COLO668 (cell line): ENCODE measurements at regions not wholly inside any gene's neighbourhood (a gene's known extent, or its start where the extent isn't known, plus 50 kb on each side); places are given as distances from the start of the nearest gene placed in this dataset.

ENCODE experiments used
- DNase-seq: peaks from one replicate; lab custom pipeline; 2025; ENCODE audit not compliant: unreplicated experiment; lab: John Stamatoyannopoulos, UW

- no peak for DNase-seq
Measured at GRCh38 chr4:96755569-96756484, 915.9 kb downstream of the PDHA2 start.

GRCh38 chr4:96756584-96756983 lies 916.7 kb downstream of the PDHA2 start:
- DNase-seq: no peak

DNA sequence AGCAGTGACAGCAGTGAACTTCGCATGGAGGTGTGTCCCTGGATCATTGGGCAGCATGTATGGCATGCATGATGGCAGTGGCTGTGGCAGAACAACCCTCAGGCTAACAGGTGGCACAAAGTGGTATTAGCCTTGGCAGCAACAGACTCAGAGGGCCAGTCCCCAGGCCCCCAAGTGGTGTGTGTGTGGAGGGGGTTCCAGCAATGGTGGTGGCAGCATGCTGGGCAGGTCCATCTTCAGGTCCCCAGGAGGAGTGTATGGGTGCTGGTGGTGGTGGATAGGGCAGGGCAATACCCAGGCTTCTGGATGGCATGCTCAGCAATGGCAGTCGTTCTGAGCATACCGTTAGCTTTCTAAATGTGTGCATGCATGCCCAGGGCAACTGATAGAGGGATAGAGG lies 923.7 kb downstream of the PDHA2 start:
- no peak for DNase-seq

GRCh38 chr4:96766359-96766758 lies 926.5 kb downstream of the PDHA2 start:
- DNase-seq: no peak

DNA sequence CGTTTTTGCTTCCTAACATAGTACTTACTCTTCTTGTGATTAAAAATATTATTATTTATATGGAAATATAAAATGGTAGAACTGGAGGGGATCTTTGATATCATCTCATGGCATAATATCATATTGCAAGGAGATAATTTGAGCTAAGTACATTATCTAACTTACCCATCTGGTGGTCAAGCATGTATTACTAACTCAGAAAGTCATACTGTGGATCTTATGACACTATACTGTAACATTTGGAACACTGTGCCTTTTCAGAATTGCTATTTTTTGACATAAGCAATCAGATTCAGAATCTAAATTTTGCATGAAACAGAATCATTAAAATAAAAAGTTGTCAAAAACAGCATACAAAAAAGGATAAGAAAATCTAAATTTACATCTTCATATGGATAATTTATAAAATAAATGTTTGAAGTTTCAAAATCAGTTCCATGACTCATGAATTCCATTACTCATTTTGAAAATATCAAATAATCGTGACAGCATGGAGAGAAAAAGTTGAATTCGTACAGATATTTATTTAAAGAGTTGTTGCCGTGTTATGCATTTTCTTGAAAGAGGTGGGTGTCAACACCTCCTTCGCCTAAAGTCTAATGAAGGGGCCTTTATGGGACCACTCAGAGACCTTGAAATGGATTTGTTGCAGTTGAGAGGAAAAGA lies 928.1 kb downstream of the PDHA2 start:
- no peak for DNase-seq

DNA sequence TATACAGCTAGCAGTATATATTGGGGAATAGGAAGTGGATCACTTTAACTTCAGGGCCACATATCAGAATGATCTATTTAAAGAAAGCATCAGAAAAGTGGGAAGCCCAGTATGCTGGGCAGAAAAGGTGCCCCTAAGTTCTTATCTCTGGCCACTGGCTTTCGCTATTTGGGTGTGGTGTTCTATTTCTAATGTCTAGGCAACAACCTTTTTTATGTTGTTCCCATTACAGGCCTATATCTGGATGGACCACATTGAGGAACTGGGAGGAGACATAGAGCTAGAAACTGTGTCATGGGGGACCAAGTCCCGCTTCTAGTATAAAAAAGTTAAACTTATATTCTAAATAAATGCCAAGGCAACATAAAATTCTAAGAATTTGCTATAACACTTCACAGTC lies 935.6 kb downstream of the PDHA2 start:
- DNase-seq: no peak

- no peak for DNase-seq
Measured at GRCh38 chr4:96776920-96777527, 937.1 kb downstream of the PDHA2 start.

- DNase-seq: no peak
Measured at GRCh38 chr4:96784336-96784735, 944.4 kb downstream of the PDHA2 start.

- DNase-seq: no peak
Measured at GRCh38 chr4:96786306-96786705, 946.4 kb downstream of the PDHA2 start.

DNA sequence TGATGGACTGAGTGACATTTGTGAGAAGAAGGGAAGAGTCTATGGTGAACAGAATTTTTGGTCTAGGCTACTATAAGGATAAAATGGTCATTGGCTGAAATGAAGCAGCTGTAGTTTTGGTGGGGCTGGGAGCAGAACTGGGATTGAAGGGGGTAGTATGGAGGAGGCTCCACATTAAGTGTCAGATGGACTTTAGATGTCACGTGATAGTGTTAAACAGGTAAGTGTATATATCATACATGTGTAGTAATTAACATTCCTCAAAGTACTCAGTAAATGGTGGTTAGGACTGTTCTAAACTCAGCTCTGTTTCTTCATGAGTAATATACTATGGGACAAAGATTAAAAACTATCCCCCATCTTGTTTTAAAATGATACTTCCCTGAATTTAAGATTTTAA lies 947.9 kb downstream of the PDHA2 start:
- no peak for DNase-seq

DNA sequence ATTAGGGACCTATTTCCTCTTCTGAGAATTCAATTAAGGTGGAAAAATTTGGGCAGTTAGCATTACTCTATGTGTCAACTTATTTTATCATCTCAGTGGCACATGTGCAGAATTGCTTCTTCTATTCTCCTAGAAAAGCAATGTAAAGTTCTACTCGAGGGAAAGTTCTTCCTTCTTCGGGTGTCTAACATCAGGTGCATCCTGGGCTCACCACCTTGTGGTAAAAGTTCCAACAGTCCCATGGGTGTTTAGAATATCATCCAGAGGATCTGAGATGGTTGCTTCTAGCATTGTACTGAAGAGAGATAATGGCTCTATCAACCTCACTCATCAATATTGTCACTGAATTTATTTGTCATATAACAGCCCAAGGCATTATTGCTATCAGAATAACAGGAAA lies 969.7 kb downstream of the PDHA2 start:
- DNase-seq: no peak

- no peak for DNase-seq
Measured at GRCh38 chr4:96827086-96827485, 987.2 kb downstream of the PDHA2 start.

DNA sequence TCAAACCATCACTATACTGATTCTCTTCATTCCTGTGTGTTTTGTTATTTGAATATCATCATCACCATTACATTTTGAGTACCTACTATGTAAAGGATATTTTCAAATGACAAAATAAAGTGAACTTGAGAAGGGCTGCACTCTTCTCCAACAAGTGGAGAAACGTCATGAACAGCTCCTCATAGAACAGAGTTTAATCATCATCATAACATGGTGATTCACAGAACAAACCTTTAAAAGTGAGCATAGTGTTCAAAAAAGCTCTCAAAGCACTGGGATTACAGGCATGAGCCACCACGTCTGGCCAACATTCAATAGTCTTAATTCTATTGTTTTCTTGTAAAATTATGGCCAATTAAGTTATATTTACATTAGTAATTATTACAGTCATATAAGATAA lies 993.9 kb downstream of the PDHA2 start:
- no peak for DNase-seq

DNA sequence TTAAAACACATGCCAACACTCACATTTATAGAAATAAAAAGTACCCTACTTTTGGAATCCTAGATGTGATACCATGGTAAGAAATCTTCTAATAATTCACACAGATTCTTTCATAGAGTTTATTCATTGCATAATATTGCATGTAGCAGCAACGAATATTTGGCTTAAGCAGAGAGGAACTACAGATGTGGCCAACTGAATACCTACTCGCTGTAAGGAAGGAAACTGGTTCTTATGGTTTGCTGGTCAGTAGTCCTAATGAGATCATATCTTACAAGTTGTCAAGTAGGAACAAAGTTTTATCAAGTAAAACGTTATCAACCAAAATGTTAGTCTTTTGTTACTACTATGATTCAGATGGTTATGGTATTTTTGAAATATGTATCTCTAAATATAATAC lies 996.1 kb downstream of the PDHA2 start:
- no peak for DNase-seq

DNA sequence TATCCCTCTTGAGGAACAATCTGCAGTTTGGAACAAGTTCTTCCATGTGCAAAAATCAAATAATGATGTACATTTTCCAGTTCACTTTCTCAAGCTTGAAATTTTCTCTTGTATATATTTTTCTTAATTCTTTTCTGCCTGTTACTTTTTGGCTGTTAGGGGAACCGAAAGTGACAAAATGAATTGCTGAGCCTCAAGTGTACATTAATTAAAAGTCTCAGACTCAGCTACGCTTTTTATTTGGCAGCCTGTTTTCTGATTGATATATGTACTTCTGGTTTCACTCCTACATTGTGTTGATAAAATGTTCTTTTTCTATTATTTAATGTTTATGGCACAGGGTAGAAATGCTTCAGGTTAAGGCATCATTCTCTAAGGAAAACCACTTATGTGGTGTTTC lies 999.5 kb downstream of the PDHA2 start:
- DNase-seq: no peak

DNA sequence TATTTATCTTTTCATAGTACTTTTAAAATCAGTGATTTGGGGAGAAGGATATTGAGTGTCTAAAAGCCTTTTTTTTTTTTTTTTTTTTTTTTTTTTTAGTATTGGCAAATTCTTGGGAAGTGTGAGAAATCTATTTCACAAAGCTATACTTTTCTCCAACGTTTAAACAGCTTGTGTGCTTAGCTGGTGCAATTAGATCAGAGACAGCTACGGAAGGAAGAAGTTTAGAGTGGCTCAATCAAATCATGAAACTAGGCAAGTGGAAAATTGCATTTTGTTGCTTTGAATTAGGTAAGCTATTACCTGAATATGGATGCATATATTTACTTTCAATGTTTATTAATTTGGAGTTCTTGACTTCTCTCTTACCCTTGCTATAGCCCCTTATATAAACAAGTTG lies 1001.9 kb downstream of the PDHA2 start:
- no peak for DNase-seq

DNA sequence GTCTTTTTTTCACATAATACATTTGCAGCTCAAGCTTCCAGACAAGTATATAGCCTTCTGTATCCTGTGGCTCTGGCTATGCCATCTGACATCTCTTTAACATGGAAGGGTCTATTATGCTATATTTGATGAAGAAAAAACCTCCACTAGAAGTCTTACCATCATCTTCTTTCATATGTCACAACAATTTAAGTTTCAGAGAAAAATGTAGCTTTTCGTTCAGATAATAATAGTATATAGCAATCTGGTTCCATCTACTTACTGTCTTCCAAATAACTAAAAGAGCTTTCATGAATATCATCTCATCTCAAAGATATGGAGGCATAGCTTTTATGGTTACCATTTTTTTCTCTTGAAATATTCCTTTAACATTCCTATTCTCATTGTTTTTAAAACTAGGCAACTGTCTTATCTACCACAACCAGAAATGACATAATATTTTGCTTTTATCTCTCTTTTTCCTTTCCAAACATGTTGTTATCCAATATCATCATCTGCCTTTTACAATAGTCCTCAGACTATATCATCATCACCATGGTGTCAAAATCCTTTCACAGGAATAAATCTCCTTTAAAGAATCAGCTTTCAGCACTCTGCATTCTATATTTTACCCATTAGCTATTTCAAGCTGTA lies 1005.1 kb downstream of the PDHA2 start:
- DNase-seq: no peak

DNA sequence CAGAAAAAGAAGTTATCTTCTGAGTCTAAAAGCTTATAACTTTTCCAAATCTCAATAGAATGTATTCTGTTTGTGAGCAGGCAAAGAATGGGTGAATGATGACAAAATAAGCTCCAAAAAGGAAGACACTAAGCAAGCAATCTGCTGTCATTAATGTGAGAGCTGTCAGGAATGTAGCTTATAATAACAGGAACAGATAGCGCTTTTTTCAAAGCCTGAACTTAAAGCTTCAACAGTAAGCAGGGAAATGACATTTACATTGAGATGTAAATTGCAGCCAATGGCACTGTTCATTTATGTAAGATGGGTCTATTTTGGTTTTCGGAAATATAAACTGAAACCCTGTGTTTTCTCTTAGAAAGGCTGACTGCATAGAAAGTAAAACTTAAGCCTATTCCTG lies 1005.9 kb downstream of the PDHA2 start:
- DNase-seq: no peak

GRCh38 chr4:96874657-96875056 lies 1034.8 kb downstream of the PDHA2 start:
- DNase-seq: no peak

DNA sequence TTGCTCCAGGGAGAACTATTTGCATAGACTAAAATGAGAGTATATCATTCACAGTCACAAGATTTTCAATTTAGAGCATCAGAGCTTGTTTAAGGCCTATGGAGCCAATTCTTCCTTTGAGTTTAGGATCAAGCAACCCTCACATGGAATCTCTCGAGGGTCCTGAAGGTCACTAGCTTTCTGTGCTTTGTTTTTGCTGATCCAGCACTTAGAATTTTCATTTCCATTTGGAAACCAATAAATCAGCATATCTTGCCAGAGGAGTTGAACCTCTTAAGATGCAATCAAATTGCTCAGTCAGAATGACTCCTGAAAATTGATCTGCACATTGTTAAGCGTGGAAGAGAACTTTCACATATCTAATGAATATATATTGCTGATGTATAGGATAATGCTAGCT lies 1039.6 kb downstream of the PDHA2 start:
- no peak for DNase-seq

GRCh38 chr4:96887857-96888256 lies 1048.0 kb downstream of the PDHA2 start:
- DNase-seq: no peak

DNA sequence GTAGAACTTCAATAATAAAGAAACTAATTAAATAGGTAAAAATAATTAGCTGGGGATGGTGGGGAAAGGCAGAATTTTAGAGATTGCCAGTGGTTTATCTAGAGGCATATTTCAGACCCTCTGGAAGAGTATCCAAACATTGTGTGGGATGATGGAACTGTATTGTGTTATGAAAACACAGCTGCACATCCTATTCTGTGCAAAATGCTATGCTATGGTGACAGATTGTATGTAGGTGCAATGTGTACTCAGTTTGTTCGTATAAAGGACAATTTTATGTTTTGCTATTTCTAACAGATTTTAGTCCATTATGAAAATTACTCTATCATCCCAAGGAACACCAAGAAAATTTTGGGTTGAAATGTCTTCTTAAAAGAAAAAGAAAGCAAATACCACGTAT lies 1054.7 kb downstream of the PDHA2 start:
- DNase-seq: no peak
